ENCODE measurements at regions not wholly inside any gene's neighbourhood (a gene's known extent, or its start where the extent isn't known, plus 50 kb on each side); places are given as distances from the start of the nearest gene placed in this dataset.

DNA sequence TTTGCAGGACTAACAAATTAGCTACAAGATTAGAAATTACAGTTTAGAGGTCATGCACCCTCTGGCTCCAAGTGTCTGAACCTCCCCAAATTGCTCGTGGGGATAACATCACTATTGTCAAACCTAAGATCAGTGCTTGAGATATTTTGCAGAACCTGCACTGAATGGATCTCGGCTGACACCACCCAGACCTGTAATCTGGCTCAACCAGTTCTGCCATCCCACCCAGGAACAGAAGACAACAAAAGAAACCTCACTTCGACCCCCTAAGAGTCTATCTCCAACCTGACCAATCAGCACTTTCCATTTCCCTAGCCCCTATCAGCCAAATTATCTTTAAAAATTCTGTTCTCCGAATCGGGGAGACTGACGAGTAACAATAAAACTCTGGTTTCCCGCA lies 318.7 kb downstream of the NAP1L3 start:
- no peak for TF ChIP-seq POLR2AphosphoS5 (IDR thresholded peaks at IDR 0.05; ENCODE audit: low read length)
- no peak for TF ChIP-seq TBL1XR1 (IDR thresholded peaks at IDR 0.05; ENCODE audit: low read depth, low read length)
- no peak for TF ChIP-seq ZNF274 (IDR thresholded peaks at IDR 0.05; ENCODE audit: insufficient read depth, insufficient read length)
- TF ChIP-seq, protein P1, sequence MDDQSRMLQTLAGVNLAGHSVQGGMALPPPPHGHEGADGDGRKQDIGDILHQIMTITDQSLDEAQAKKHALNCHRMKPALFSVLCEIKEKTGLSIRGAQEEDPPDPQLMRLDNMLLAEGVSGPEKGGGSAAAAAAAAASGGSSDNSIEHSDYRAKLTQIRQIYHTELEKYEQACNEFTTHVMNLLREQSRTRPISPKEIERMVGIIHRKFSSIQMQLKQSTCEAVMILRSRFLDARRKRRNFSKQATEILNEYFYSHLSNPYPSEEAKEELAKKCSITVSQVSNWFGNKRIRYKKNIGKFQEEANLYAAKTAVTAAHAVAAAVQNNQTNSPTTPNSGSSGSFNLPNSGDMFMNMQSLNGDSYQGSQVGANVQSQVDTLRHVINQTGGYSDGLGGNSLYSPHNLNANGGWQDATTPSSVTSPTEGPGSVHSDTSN (IDR thresholded peaks at IDR 0.05; ENCODE audit: insufficient replicate concordance, low read depth, low read length): no peak
- no peak for TF ChIP-seq ZSCAN29 (IDR thresholded peaks at IDR 0.05)
- TF ChIP-seq CTCF (IDR thresholded peaks at IDR 0.05 in 2 of 3, conservative IDR thresholded peaks at IDR 0.05 in 1 of 3; ENCODE audit: control insufficient read depth in 2 of 3, extremely low read depth in 1 of 3, insufficient read depth in 1 of 3, low read depth in 3 of 3, low read length in 3 of 3): no peak
- TF ChIP-seq RFX5 (IDR thresholded peaks at IDR 0.05; ENCODE audit: low read depth, low read length): no peak
- TF ChIP-seq SIN3A (IDR thresholded peaks at IDR 0.05; ENCODE audit: low read depth, low read length): no peak
- TF ChIP-seq ATF7 (IDR thresholded peaks at IDR 0.05; ENCODE audit: low read depth): no peak
- TF ChIP-seq, protein P2, sequence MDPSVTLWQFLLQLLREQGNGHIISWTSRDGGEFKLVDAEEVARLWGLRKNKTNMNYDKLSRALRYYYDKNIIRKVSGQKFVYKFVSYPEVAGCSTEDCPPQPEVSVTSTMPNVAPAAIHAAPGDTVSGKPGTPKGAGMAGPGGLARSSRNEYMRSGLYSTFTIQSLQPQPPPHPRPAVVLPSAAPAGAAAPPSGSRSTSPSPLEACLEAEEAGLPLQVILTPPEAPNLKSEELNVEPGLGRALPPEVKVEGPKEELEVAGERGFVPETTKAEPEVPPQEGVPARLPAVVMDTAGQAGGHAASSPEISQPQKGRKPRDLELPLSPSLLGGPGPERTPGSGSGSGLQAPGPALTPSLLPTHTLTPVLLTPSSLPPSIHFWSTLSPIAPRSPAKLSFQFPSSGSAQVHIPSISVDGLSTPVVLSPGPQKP (IDR thresholded peaks at IDR 0.05; ENCODE audit: low read depth, low read length): no peak
- TF ChIP-seq JUND (IDR thresholded peaks at IDR 0.05; ENCODE audit: low read depth, low read length): no peak
- TF ChIP-seq EZH2 (IDR thresholded peaks at IDR 0.05; ENCODE audit: borderline replicate concordance, control insufficient read depth, low read depth, low read length): no peak
- TF ChIP-seq TCF7 (IDR thresholded peaks at IDR 0.05; ENCODE audit: borderline replicate concordance): no peak

Data from GM12878 (cell line).